A673 (cell line): ENCODE measurements at regions not wholly inside any gene's neighbourhood (a gene's known extent, or its start where the extent isn't known, plus 50 kb on each side); places are given as distances from the start of the nearest gene placed in this dataset.

Source experiments
- BruUV-seq: library from RNA; stranded (reverse); fragments of 400-500 nt; replicated peaks from 2 replicates; lab custom pipeline; 2021; lab: Mats Ljungman, UMichigan
- CTCF ChIA-PET: fragments of 300-600 bp; sonication (Branson Sonifier 250); formaldehyde crosslinking; loops from one replicate; lab custom pipeline; 2022; ENCODE audit warnings: antibody characterized with exemption; lab: Charles Lee
- POLR2A ChIA-PET: fragments of 300-600 bp; sonication (Branson Sonifier 250); formaldehyde crosslinking; loops from one replicate; lab custom pipeline; 2022; ENCODE audit warnings: antibody characterized with exemption; ENCODE audit not compliant: low non-redundant PET; lab: Charles Lee
- DNase-seq: peaks from one replicate; pipeline ENCODE4 v3.0.0-alpha.2; 2015; ENCODE audit warnings: low spot score
- H3K27ac ChIP-seq: fragments of 200-600 bp; sonication (generic); 2 replicates; pipeline ENCODE4 v1.5.1; 2016; ENCODE audit warnings: mixed run types, low read depth, mild to moderate bottlenecking, mixed read lengths, antibody characterized with exemption, low read length; ENCODE audit not compliant: poor library complexity, severe bottlenecking
- H3K27me3 ChIP-seq: fragments of 200-600 bp; sonication (generic); replicated peaks from 2 replicates; pipeline ENCODE4 v1.6.1; 2017; ENCODE audit warnings: mixed run types, low read depth, mild to moderate bottlenecking, mixed read lengths, antibody characterized with exemption, low read length; ENCODE audit not compliant: insufficient read depth, poor library complexity
- H3K36me3 ChIP-seq: fragments of 200-600 bp; sonication (generic); 2 replicates; pipeline ENCODE4 v1.6.1; 2016; ENCODE audit warnings: mixed run types, mild to moderate bottlenecking, mixed read lengths, antibody characterized with exemption, low read length; ENCODE audit not compliant: insufficient read depth, poor library complexity, severe bottlenecking
- H3K4me1 ChIP-seq: fragments of 200-600 bp; sonication (generic); 2 replicates; pipeline ENCODE4 v1.6.1; 2017; ENCODE audit warnings: mixed run types, mild to moderate bottlenecking, mixed read lengths, antibody characterized with exemption, low read length; ENCODE audit not compliant: insufficient read depth, poor library complexity, severe bottlenecking
- H3K4me3 ChIP-seq: fragments of 200-600 bp; sonication (generic); 2 replicates; pipeline ENCODE4 v1.5.1; 2016; ENCODE audit warnings: low read depth, mixed run types, mild to moderate bottlenecking, mixed read lengths, low read length; ENCODE audit not compliant: poor library complexity, severe bottlenecking
- H3K9me3 ChIP-seq: fragments of 200-600 bp; sonication (generic); 2 replicates; pipeline ENCODE4 v1.6.1; 2016; ENCODE audit warnings: mixed run types, low read depth, mild to moderate bottlenecking, mixed read lengths, antibody characterized with exemption, low read length; ENCODE audit not compliant: poor library complexity, severe bottlenecking
- CTCF ChIP-seq: fragments of 300-800, 200-600 bp; sonication (generic); conservative IDR thresholded peaks from 2 replicates; pipeline ENCODE4 v1.5.1; 2017; ENCODE audit warnings: low read depth, mild to moderate bottlenecking, antibody characterized with exemption, low read length, moderate library complexity, mixed read lengths
- EZH2 ChIP-seq: fragments of 200-600 bp; sonication (generic); IDR thresholded peaks from 2 replicates; pipeline ENCODE4 v1.6.1; 2017; ENCODE audit warnings: borderline replicate concordance, low read depth, mild to moderate bottlenecking, mixed read lengths, antibody characterized with exemption, low read length; ENCODE audit not compliant: poor library complexity, severe bottlenecking
- intact Hi-C: fragments of 100-400 bp; cut with micrococcal nuclease; formaldehyde crosslinking; loops from one replicate; pipeline ENCODE4 v1.10.0; 2022; ENCODE audit not compliant: unreplicated experiment

- Histone ChIP-seq H3K9me3 (no peaks in the 10 kb centered on the region), H3K27me3 (no peaks in the 10 kb centered on the region), H3K36me3 (no peaks in the 10 kb centered on the region), H3K27ac (no peak overlapping the region), H3K4me1 (no peaks in the 10 kb centered on the region), H3K4me3 (no peak overlapping the region)
- POLR2A ChIA-PET = no interaction called here
- intact Hi-C loops = no loop called here
- CTCF ChIA-PET = no interaction called here
- no peak for DNase-seq
- no peak for TF ChIP-seq CTCF
- no peak for TF ChIP-seq EZH2
- BruUV-seq = no TSS peak
These were observed 310.1 kb upstream of the SORCS1 start for GRCh38 chr10:107474650-107475049.

- Histone ChIP-seq H3K4me1 (no peaks in the 10 kb centered on the region), H3K4me3 (no peak overlapping the region), H3K9me3 (no peaks in the 10 kb centered on the region), H3K27ac (no peak overlapping the region), H3K36me3 (no peaks in the 10 kb centered on the region), H3K27me3 (no peaks in the 10 kb centered on the region)
- intact Hi-C loops = no loop called here
- DNase-seq = no peak
- BruUV-seq = no TSS peak
- POLR2A ChIA-PET = no interaction called here
- no peak for TF ChIP-seq CTCF
- no peak for TF ChIP-seq EZH2
- CTCF ChIA-PET = no interaction called here
These were observed 308.7 kb upstream of the SORCS1 start for GRCh38 chr10:107473225-107473624.

GRCh38 chr10:107471911-107472310 is 307.4 kb upstream of the SORCS1 start:
- POLR2A ChIA-PET = no interaction called here
- TF ChIP-seq EZH2 = no peak
- no peak for TF ChIP-seq CTCF
- no TSS peak for BruUV-seq
- H3K4me1 ChIP-seq = no peaks in the 10 kb centered on the region
- H3K27ac ChIP-seq = no peak overlapping the region
- H3K4me3 ChIP-seq = no peak overlapping the region
- intact Hi-C loops = no loop called here
- H3K9me3 ChIP-seq = no peaks in the 10 kb centered on the region
- no peak for DNase-seq
- H3K36me3 ChIP-seq = no peaks in the 10 kb centered on the region
- no peaks in the 10 kb centered on the region for H3K27me3 ChIP-seq
- CTCF ChIA-PET = no interaction called here
